ENCODE measurements at regions not wholly inside any gene's neighbourhood (a gene's known extent, or its start where the extent isn't known, plus 50 kb on each side); places are given as distances from the start of the nearest gene placed in this dataset.

- no peak for DNase-seq
Observed at GRCh38 chr9:80082213-80082612, 510.4 kb downstream of the TLE4 start.

- no peak for DNase-seq
Observed at GRCh38 chr9:80078826-80079225, 507.1 kb downstream of the TLE4 start.

- no peak for DNase-seq
Observed at GRCh38 chr9:80077059-80077458, 505.3 kb downstream of the TLE4 start.

- no peak for DNase-seq
Observed at GRCh38 chr9:80076162-80076561, 504.4 kb downstream of the TLE4 start.

- DNase-seq = no peak
Observed at GRCh38 chr9:80074439-80074838, 502.7 kb downstream of the TLE4 start.

GRCh38 chr9:80072451-80072850 is 500.7 kb downstream of the TLE4 start:
- peak; percentile 20 for DNase-seq

- DNase-seq = no peak
Observed at GRCh38 chr9:80070071-80070742, 498.4 kb downstream of the TLE4 start.

- DNase-seq = no peak
Observed at GRCh38 chr9:80066931-80067330, 495.2 kb downstream of the TLE4 start.

- no peak for DNase-seq
Observed at GRCh38 chr9:80062567-80062966, 490.8 kb downstream of the TLE4 start.

GRCh38 chr9:80061940-80062339 is 490.2 kb downstream of the TLE4 start:
- no peak for DNase-seq

- no peak for DNase-seq
Observed at GRCh38 chr9:80061096-80061495, 489.3 kb downstream of the TLE4 start.

GRCh38 chr9:80059979-80060378 is 488.2 kb downstream of the TLE4 start:
- no peak for DNase-seq

GRCh38 chr9:80059191-80059590 is 487.4 kb downstream of the TLE4 start:
- DNase-seq = no peak

- DNase-seq = no peak
Observed at GRCh38 chr9:80052830-80053229, 481.1 kb downstream of the TLE4 start.

- DNase-seq = no peak
Observed at GRCh38 chr9:80049096-80049782, 477.5 kb downstream of the TLE4 start.

- DNase-seq = no peak
Observed at GRCh38 chr9:80046481-80046880, 474.7 kb downstream of the TLE4 start.

GRCh38 chr9:80041821-80042220 is 470.1 kb downstream of the TLE4 start:
- no peak for DNase-seq

GRCh38 chr9:80040457-80040856 is 468.7 kb downstream of the TLE4 start:
- DNase-seq = no peak

GRCh38 chr9:80030801-80031200 is 459.0 kb downstream of the TLE4 start:
- DNase-seq = no peak

- DNase-seq = no peak
Observed at GRCh38 chr9:80028501-80028900, 456.7 kb downstream of the TLE4 start.

- DNase-seq = no peak
Observed at GRCh38 chr9:80025796-80026520, 454.2 kb downstream of the TLE4 start.

- no peak for DNase-seq
Observed at GRCh38 chr9:80025131-80025530, 453.4 kb downstream of the TLE4 start.

GRCh38 chr9:80020530-80020929 is 448.8 kb downstream of the TLE4 start:
- DNase-seq = no peak

- no peak for DNase-seq
Observed at GRCh38 chr9:80020056-80020455, 448.3 kb downstream of the TLE4 start.

Measured in NCI-H748 treated with DMSO at 0.1 percent for 48 hours (cell line).